ENCODE measurements at regions not wholly inside any gene's neighbourhood (a gene's known extent, or its start where the extent isn't known, plus 50 kb on each side); places are given as distances from the start of the nearest gene placed in this dataset.

- Histone ChIP-seq H3K79me2 (ENCODE audit: insufficient read depth, low read length) (no peaks in the 10 kb centered on the region), H3K9ac (ENCODE audit: low read length) (no peak overlapping the region), H2AFZ (ENCODE audit: low read depth, low read length, severe bottlenecking) (no peak overlapping the region), H3K4me3 (ENCODE audit: insufficient read depth, low read length, poor library complexity, severe bottlenecking) (no peak overlapping the region), H3K27ac (ENCODE audit: low read depth, low read length) (no peak overlapping the region), H3K36me3 (ENCODE audit: low read length) (no peaks in the 10 kb centered on the region), H3F3A (ENCODE audit: insufficient read depth) (no peaks in the 10 kb centered on the region), H4K20me1 (ENCODE audit: low read depth, low read length) (no peaks in the 10 kb centered on the region), H3K4me2 (ENCODE audit: low read depth, low read length, poor library complexity, severe bottlenecking) (no peak overlapping the region), H3K9me3 (ENCODE audit: insufficient read depth, low read length) (no peaks in the 10 kb centered on the region), H3K9me2 (replicated peaks; ENCODE audit: insufficient read depth, low read length) (no peaks in the 10 kb centered on the region), H3K27me3 (ENCODE audit: low read length) (no peaks in the 10 kb centered on the region)
- no peak for TF ChIP-seq EZH2phosphoT487 (conservative IDR thresholded peaks at IDR 0.05; ENCODE audit: low read length)
- TF ChIP-seq CTCF (IDR thresholded peaks at IDR 0.05; ENCODE audit: insufficient read depth, low read length, poor library complexity, severe bottlenecking): no peak
These were observed 552.8 kb upstream of the KLHL29 start for GRCh38 chr2:22832196-22832595.

DNA sequence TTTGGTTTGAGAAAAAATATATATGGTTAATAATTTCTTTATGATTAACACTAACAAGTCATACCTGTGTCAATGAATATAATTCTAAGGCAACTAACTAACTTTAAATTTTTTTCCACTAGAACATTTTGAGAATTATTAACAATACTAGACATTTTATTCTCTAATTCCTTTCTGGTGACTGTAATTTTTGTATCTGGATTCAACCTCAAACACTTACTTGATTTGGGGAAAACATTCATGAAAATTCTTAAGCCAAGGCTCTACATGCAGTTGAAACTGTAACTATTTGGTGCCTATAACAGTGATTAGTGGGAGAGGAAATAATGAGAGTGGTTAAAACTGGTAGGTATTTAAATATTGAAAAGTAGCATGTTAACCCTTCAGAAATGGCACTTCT lies 546.5 kb upstream of the KLHL29 start:
- Histone ChIP-seq H2AFZ (ENCODE audit: low read depth, low read length, severe bottlenecking) (no peak overlapping the region), H3K36me3 (ENCODE audit: low read length) (no peaks in the 10 kb centered on the region), H3K9me3 (ENCODE audit: insufficient read depth, low read length) (no peaks in the 10 kb centered on the region), H3K27me3 (ENCODE audit: low read length) (no peaks in the 10 kb centered on the region), H3F3A (ENCODE audit: insufficient read depth) (no peaks in the 10 kb centered on the region), H3K9ac (ENCODE audit: low read length) (no peak overlapping the region), H3K4me3 (ENCODE audit: insufficient read depth, low read length, poor library complexity, severe bottlenecking) (no peak overlapping the region), H3K27ac (ENCODE audit: low read depth, low read length) (no peak overlapping the region), H3K79me2 (ENCODE audit: insufficient read depth, low read length) (no peaks in the 10 kb centered on the region), H3K9me2 (replicated peaks; ENCODE audit: insufficient read depth, low read length) (no peaks in the 10 kb centered on the region), H3K4me2 (ENCODE audit: low read depth, low read length, poor library complexity, severe bottlenecking) (no peak overlapping the region), H4K20me1 (ENCODE audit: low read depth, low read length) (no peaks in the 10 kb centered on the region)
- no peak for TF ChIP-seq EZH2phosphoT487 (conservative IDR thresholded peaks at IDR 0.05; ENCODE audit: low read length)
- no peak for TF ChIP-seq CTCF (IDR thresholded peaks at IDR 0.05; ENCODE audit: insufficient read depth, low read length, poor library complexity, severe bottlenecking)

- no peaks in the 10 kb centered on the region for H4K20me1 ChIP-seq (ENCODE audit: low read depth, low read length)
- H3K27ac ChIP-seq (ENCODE audit: low read depth, low read length): no peak overlapping the region
- H3K9me2 ChIP-seq (replicated peaks; ENCODE audit: insufficient read depth, low read length): no peaks in the 10 kb centered on the region
- no peak overlapping the region for H3K9ac ChIP-seq (ENCODE audit: low read length)
- H3K4me2 ChIP-seq (ENCODE audit: low read depth, low read length, poor library complexity, severe bottlenecking): no peak overlapping the region
- no peaks in the 10 kb centered on the region for H3K27me3 ChIP-seq (ENCODE audit: low read length)
- H2AFZ ChIP-seq (ENCODE audit: low read depth, low read length, severe bottlenecking): no peak overlapping the region
- H3K4me3 ChIP-seq (ENCODE audit: insufficient read depth, low read length, poor library complexity, severe bottlenecking): no peak overlapping the region
- no peaks in the 10 kb centered on the region for H3K9me3 ChIP-seq (ENCODE audit: insufficient read depth, low read length)
- no peaks in the 10 kb centered on the region for H3K79me2 ChIP-seq (ENCODE audit: insufficient read depth, low read length)
- H3K36me3 ChIP-seq (ENCODE audit: low read length): no peaks in the 10 kb centered on the region
- no peaks in the 10 kb centered on the region for H3F3A ChIP-seq (ENCODE audit: insufficient read depth)
- TF ChIP-seq EZH2phosphoT487 (conservative IDR thresholded peaks at IDR 0.05; ENCODE audit: low read length) (no peak), CTCF (IDR thresholded peaks at IDR 0.05; ENCODE audit: insufficient read depth, low read length, poor library complexity, severe bottlenecking) (no peak)
These were observed 542.6 kb upstream of the KLHL29 start for GRCh38 chr2:22842205-22842869.
